Fibroblast of skin of right biceps (primary cell): ENCODE measurements at regions not wholly inside any gene's neighbourhood (a gene's known extent, or its start where the extent isn't known, plus 50 kb on each side); places are given as distances from the start of the nearest gene placed in this dataset.

Experiments used
- DNase-seq: peaks from one replicate; pipeline ENCODE4 v3.0.0-alpha.2; 2013

DNA sequence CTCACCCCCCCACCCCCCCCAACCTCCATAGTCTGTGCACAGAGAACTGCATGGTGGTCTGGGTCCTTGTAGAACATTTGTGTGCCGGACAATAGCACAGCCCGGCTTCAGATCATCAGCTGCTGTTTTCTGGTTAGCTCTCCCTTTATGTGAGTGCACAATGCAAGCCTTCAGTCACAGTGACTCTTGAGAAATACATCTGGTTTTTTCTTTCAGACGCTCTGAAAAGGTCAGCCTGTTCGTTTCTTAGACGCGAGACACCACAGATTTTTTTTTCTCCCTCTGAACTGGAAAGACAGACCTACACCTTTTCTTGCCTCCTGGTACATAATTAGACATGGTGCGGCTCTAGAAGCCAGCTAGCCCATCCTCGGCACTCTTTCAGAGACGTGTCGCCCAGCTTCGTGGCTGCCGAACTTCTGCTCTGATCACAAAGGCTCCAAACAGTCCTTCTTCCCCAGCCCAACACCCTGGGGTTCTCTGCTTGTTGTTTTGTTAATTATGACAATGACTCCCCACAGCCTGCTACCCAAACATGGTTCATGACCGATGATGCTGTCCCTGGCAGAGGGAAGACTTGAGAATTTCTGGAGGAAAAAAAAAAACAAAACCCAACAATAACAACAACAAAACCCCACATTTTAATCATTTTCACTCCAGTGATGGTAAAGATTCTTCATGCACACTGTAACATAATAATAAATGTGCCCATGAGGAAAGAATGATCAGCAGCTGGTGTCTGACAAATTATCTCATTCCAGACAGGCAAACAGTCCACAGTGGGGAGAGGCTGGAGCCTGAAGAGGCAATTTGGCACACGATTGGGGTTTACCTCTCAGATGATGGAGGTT lies 241.4 kb upstream of the ZNF462 start:
- peak; percentile 26 for DNase-seq

DNA sequence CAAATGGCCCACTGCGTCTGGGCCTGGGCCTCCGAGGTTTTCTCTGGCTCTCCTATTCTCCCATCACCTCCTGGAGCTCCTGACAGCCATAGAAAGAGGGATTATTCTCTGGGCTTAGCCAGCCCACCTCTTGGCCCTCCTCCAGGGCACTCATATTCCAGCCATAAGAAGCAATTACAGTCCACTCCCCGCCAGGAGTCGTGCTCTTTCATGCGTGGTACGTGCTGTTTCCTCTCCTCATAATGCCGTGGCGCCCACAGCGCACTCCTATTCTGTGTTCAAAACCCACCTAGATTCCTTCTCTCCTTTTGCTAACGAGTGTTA lies 240.8 kb upstream of the ZNF462 start:
- peak; percentile 33 for DNase-seq

DNA sequence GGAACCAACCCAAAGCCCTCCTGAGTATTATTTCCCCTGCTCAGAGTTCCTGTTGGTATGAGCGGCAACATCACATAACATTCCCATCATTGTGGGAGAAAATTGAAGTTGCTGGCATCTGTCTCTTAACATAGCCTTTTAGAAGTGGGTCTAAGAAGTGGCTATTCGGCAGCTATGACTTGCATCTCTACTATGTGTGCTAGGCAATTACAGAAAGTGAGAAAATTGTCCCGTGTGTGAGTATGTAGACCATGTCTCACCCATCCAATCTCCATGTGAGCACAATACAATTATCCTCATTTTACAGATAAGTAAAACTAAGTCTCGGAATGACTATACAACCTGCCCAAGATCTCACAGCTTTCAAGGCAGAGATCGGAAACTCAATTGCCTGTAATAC lies 239.4 kb upstream of the ZNF462 start:
- DNase-seq: no peak

DNA sequence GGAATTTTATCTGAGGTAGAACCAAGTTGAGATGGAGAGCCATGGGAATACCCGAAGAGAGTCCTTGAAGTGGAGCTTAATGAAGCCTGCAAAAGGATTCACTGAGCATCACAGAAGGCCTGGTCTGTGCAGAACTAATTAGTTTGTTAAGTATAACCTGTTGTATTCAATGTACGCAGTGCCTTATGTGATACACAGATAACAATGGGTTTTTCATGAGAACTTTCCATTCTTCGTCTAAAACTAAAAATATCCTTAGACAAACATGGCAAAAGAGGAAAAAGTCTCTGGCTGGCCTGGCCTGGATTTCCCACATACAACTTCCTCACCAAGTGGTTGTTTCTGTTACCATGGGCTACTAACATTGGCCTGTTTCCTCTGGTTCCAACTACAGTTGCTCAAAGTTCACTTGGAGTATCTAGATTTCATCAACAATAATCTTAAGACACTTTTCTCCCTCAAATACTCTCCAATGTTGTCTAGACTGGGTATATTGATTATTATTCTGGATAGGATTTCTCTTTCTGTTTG lies 237.6 kb upstream of the ZNF462 start:
- DNase-seq: no peak

DNA sequence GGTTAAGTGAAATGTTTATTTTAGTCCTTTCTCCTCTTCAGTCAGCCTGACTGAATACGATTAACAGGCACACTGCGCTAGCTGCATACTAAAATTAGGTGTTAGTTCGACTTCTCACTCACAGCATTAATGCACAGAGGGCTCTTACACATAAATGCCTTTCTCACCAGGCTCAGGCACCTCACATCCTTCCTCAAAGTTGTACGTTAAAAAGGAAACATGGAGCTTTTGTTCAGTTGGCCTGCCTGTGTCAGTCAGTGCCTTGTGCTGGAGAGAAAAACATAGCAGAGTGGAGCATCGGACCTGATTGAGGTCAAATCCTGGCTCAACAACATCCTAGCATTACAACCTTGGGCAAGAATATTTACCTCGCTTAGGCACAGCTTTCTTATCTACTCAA lies 236.0 kb upstream of the ZNF462 start:
- DNase-seq: no peak

- DNase-seq: peak; percentile 38
Observed at GRCh38 chr9:106632621-106633020, 230.3 kb upstream of the ZNF462 start.

DNA sequence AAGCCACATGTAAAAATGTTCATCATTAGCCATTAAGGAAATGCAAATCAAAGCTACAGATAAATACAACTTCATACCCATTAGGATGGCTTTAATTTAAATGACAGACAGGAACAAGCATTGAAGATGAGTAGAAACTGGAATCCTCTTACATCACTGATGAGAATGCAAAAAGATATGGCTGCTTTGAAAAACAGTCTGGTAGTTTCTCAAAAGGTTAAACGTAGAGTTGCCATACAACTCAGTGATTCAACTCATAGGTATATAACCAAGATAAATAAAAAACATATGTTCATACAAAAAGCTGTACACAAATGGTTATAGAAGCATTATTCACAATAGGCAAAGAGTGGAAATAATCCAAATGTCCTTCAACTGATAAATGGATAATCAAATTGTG lies 228.8 kb upstream of the ZNF462 start:
- DNase-seq: no peak

GRCh38 chr9:106634641-106635040 lies 228.3 kb upstream of the ZNF462 start:
- no peak for DNase-seq

DNA sequence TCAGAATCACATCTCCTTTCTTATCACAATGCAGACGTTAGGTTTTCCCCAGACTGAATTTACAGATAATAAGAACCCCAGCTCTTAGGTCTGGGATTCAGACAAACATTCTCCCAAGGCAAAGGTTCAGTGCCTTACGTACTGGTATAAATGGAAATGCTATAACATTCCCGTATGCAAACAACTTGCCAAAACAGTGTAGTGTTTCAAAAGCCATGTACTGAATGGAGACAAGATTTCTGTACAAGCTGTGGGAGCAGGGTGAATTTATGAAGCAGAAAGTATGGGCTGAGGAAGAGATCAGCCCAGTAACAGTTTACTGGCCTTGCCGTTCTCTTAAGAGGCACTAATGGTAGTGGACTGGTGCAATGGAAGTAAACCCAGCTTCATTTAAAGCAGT lies 225.5 kb upstream of the ZNF462 start:
- DNase-seq: no peak

DNA sequence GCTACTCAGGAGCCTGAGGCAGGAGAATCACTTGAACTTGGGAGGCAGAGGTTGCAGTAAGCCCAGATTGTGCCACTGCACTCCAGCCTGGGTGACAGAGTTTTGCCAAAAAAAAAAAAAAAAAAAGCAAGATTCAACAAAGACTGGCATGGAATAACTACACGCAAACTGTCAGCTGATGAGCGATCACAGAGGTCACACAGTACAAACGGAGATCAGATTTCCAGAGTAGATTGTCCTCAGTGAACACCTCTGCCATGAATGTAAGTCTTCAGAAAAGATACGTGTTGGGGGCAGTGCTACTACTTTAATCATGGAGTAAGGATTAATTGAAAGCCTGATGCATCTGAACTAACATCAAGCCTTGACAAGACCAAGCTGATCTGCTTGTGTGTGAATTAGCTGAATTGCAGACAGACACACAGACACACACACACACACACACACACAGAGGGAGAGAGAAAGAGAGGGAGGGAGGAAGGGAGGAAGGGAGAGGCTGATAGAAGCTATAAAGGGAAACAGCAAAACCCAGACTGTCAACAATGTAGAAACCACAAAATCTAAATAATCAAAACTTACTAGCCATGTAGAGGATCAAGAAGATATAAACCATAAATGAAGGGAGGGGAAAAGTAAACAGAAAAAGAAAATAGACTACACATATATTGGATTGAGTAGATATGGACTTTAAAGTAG lies 222.9 kb upstream of the ZNF462 start:
- no peak for DNase-seq

- no peak for DNase-seq
Observed at GRCh38 chr9:106643211-106643930, 219.6 kb upstream of the ZNF462 start.

- DNase-seq: no peak
Observed at GRCh38 chr9:106644661-106645060, 218.3 kb upstream of the ZNF462 start.

GRCh38 chr9:106648799-106649198 lies 214.2 kb upstream of the ZNF462 start:
- DNase-seq: no peak

- DNase-seq: no peak
Observed at GRCh38 chr9:106649664-106650063, 213.3 kb upstream of the ZNF462 start.

DNA sequence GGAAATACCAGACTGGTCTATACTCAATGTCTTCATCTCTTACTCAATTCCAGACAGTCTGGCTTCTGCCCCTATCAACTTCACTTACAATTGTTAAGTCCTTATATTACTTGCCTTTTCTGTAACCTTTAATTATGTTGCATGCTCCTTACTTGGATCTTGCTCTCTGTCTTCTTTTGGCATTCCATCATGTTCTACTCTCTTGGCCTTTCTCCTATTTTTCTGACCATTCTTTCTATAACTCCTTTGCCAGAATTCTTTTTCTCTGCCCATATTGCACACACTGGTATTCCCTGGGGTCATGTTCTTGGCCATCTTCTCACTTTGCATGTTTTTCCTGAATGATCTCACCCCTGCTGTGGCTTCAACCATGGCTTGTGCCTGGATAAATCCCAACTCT lies 209.8 kb upstream of the ZNF462 start:
- DNase-seq: peak; percentile 63

GRCh38 chr9:106655966-106656365 lies 207.0 kb upstream of the ZNF462 start:
- no peak for DNase-seq

- DNase-seq: no peak
Observed at GRCh38 chr9:106657926-106658325, 205.0 kb upstream of the ZNF462 start.

DNA sequence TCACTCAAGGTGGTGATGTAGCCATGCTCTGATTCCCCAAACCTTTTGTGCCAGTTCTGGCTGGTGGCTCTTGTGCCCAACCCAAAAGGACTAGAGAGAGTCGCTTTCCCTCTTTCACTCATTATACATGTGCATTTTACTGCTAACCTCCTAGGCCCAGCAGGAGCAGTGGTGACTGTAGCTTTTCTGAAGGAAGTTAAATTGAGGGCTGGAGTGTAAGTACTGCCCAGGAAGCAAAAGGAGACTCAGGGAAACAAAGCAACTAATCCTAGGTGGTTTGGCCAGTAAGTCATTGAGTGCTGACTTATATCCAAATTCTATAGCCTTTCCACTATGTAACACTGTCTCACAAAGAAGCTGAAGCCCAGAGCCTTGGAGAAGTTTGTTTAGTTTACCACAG lies 194.4 kb upstream of the ZNF462 start:
- DNase-seq: no peak

- no peak for DNase-seq
Observed at GRCh38 chr9:106669835-106670234, 193.1 kb upstream of the ZNF462 start.

DNA sequence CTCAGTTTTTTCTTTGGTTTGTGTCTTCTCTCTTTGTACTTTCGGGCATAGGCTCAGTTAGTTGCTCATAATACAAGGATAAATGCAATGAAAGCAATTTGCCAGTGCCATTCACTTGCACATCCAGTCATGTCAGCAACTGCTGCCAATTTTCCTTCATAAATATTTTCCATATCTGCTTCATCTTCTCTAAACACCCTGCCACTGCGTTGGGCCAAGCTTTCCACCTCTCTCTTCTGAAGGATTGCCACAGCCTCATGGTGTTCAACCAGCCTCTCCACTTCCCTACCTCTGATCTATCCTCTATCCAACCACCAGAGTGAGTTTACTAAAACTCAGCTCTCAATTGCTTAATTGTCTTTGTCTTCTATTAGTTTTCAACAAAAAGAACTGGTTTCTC lies 192.5 kb upstream of the ZNF462 start:
- DNase-seq: no peak

DNA sequence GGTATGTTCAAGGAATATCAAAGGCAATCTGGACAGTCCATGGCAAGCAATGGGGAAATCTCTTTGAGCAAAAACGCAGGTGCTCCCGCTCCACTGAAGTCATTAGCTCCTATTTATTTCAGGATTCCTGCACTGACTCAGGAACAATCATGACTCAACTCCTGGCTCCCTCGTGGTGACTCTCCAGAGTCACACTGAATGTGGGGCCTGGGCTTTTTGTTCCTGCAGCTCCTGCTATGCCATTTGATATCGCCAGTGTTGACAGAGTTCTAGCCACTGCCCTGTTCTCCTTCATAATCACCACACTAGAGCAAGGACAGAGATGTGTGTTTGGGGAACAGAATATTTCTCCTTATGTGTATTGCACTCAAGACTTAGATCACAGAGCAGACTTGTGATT lies 187.2 kb upstream of the ZNF462 start:
- peak; percentile 12 for DNase-seq

DNA sequence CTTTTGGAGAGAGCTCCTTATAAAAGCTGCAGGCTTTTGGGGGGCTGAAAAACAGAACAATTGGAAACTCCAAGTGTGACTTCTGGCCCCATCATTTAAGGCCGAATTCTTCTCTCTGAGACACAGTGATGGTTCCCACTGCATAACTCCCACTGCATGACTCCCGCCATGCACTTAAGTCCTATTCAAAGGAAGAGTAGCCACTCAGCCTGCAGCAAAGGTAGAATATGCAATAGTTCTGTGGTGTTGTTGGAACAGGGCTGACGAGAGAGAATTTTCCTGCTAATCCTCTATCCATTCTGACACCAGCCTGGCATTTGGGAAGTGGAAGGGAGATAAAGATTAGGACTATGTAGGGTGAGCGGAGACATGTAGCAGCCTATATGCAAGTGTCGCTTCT lies 185.6 kb upstream of the ZNF462 start:
- DNase-seq: no peak

GRCh38 chr9:106677830-106678229 lies 185.1 kb upstream of the ZNF462 start:
- no peak for DNase-seq

- DNase-seq: no peak
Observed at GRCh38 chr9:106678273-106678672, 184.7 kb upstream of the ZNF462 start.
